ENCODE measurements at regions not wholly inside any gene's neighbourhood (a gene's known extent, or its start where the extent isn't known, plus 50 kb on each side); places are given as distances from the start of the nearest gene placed in this dataset.

- DNase-seq, result no peak
These were observed 122.2 kb downstream of the NAV1 start for GRCh38 chr1:201660931-201661822.

- no peak for DNase-seq
These were observed 123.0 kb downstream of the NAV1 start for GRCh38 chr1:201661823-201662359.

- DNase-seq, result no peak
These were observed 123.7 kb downstream of the NAV1 start for GRCh38 chr1:201662646-201663045.

- DNase-seq, result no peak
These were observed 124.7 kb downstream of the NAV1 start for GRCh38 chr1:201663491-201664113.

- no peak for DNase-seq
These were observed 126.1 kb downstream of the NAV1 start for GRCh38 chr1:201665036-201665435.

GRCh38 chr1:201666102-201666501 lies 127.2 kb downstream of the NAV1 start:
- no peak for DNase-seq

GRCh38 chr1:201666645-201667044 lies 127.7 kb downstream of the NAV1 start:
- DNase-seq, result no peak

DNA sequence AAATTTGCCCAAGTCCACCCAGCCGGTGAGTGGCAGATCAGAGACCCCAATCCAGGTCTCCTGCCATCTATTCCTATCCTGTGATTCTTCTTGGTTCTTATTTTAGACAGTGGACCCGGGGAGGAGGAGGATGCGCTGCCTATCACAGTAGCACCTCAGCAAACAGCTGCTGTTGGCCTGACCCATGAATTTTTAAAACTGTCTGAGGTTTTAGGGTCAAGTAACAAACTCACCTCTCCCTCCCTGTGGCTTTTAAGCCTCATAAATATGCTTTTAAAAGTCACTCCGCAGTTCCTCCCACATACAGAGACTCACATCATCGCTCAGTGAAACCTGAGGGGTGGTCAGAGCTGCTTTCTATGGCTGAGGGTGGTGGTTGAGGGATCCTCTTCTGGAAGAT lies 128.6 kb downstream of the NAV1 start:
- DNase-seq, result no peak

DNA sequence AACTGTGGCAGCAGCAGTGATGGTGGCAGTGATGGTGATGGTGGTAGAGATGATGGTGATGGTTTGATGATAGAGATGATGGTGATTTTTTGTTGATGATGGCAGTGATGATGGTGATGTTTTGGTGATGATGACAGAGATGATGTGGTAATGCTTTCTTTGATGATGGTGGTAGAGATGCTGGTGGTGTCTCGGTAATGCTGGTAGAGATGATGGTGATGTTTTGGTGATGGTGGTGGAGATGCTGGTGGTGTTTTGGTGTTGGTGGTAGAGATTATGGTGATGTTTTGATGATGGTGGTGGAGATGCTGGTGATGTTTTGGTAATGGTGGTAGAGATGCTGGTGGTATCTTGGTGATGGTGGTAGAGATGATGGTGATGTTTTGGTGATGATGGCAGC lies 131.6 kb downstream of the NAV1 start:
- DNase-seq, result no peak

- DNase-seq, result no peak
These were observed 133.8 kb downstream of the NAV1 start for GRCh38 chr1:201672685-201673084.

DNA sequence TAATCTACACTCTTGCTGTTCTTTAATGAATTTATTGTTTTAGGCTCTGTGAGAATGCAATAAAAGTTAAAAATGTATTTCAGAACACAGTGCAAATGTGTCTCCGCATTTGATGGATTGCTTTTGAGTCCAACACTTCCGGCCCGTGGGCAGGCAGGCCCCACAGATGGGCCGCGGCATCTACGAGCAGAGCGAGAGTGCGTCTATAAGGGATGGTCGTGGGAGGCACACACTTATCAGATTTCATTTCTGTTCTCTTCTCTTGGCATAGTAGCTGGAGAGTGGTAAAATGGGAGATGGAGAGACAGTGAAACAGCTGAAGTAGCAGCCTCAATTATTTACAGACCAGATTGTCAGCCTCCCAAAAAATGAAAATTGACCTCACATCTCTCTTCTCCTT lies 134.2 kb downstream of the NAV1 start:
- DNase-seq, result no peak

GRCh38 chr1:201673915-201674314 lies 135.0 kb downstream of the NAV1 start:
- DNase-seq, result no peak

- no peak for DNase-seq
These were observed 136.2 kb downstream of the NAV1 start for GRCh38 chr1:201675143-201675542.

GRCh38 chr1:201676197-201676596 lies 137.3 kb downstream of the NAV1 start:
- no peak for DNase-seq

DNA sequence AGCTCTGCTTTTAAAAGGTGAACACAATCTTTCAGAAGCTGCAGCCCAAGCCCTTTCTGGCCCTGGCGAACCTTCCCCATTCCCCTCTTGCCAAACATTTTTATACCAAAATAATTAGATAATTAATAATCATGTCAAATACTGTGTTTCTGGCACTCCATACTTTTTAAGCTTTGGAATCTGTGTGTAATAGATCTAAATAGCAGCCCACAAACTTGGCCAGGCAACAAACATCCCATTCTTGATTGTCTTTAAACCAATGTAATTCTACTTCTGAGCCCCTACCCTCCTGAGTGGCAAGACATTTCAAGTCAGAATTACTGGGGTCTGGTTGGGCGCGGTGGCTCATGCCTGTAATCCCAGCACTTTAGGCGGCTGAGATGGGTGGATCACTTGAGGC lies 137.7 kb downstream of the NAV1 start:
- DNase-seq, result no peak

DNA sequence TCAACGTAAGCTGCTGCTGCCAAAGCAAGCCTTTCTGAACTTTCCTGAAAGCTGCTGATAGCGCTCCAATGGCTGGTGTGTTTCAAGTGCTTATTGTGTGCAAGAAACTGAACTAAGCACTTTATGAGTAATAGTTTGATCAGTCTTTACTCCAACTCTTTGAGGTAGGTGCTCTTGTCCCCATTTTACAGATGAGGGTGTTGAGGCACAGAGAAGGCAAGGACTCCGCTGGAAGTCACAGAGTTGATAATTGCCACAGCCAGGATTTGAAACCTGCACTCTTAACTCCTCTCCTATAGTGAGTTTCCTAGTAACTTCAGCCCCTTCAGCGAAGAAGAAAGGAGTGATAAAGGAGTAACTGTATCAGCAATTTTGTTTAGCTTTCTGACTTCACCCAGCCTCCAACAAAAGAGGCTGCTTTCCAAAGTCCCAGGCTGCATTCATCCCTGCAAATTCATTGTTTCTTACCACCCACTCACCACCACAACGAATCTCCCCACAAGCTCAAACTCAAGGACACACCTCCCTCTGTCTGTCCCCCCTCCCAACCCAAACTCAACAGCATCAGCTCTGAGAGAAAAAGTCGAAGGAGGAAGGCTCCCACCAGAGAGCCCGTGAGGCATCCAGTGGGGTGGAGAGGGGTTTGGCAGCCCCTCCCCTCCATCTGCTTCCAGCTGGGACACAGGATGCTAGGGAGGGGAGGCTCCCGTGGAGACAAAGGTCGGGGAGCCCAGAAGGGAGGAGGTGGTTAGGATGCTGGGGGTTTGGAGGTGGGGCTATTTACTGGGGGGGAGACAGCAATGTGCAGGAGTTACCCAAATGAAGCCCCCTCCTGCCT lies 139.6 kb downstream of the NAV1 start:
- peak; percentile 22 for DNase-seq

DNA sequence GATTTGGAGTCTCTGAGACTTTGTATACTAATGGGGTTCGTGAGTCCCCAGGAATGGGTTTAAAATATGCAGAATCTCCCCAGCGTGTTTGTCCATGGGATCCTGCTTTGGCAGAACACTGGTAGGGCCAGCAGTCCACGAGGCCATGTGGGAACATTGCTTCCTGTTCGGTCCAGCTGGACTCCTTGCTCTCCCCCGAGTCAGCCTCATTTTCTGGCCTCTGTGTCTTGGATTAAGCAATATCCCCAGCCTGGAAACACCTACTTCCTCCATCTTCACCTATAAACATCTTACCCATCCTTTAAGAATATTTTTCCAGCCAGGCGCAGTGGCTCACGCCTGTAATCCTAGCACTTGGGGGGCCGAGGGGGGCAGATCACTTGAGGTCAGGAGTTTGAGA lies 142.4 kb downstream of the NAV1 start:
- DNase-seq, result no peak

- DNase-seq, result no peak
These were observed 144.0 kb downstream of the NAV1 start for GRCh38 chr1:201682964-201683363.

- no peak for DNase-seq
These were observed 144.5 kb downstream of the NAV1 start for GRCh38 chr1:201683397-201683796.

GRCh38 chr1:201685485-201685884 lies 143.5 kb upstream of the IPO9 start:
- no peak for DNase-seq

DNA sequence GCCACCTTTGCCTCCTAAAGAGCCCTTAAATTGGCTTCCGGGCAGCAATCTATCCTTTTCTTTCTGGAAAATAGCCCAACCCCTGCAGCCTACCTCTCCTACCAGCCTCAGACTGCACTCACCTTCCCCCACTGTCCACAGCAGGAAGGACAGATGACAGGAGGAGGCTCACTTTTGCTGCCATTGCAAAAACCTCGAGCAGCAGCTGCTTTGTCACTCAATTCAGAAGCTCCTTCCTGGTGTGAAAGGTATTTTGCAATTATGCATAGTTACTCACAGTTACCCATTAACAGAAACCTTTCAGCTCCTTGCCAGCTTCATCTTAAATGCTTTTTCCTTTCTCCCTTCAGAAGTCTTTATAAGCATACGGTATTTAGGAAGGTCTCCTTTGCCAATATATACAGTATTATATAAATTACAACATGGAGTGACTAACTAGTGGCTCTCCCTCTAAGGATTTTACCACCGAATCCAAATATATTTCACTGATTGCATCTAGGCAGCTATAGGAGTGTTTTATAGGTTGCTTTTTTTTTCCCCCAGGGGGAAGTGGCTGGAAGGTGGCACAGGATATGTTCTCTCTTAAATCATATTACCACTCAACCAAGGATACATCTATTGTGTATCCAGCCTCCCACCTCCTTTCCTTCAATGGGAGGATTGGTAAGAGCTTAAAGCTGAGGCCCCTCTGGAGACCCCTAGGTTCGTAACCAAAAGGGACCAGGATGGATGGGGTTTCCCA lies 142.1 kb upstream of the IPO9 start:
- DNase-seq, result peak; percentile 40

DNA sequence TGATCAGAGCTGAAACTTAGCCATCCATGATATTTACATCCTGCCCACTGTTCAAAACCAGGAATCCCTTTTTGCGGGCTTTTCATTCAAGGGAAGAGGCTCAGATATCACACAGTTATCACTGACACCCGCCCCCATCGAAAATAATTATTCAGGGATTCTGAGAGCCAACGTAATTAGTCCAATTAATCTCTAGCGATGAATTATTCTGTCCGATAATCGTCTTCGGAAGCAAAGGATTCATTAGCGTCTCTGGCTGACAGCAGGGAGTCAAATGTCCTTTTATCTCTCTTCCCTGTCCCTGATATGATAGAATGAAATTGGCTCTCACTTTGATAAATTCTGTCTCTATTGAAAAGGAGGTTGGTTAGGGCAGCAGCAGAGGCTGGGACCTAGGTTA lies 140.4 kb upstream of the IPO9 start:
- DNase-seq, result no peak

DNA sequence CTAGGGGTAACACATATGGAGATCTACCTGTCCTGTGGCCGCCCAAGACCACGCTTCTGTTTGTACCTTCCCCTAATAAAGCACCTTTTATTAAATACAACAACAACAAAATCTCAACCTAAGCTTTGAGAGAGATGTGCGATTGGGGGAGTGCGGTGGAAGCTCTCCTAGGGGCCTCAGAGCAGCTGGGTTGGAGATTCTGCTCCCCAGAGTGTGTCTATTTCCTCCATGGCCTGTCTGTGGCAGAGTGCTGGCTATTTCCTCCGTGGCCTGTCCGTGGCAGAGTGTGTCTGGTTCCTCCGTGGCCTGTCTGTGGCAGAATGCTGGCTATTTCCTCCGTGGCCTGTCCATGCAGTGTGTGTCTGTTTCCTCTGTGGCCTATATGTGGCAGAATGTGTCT lies 139.3 kb upstream of the IPO9 start:
- DNase-seq, result no peak
